Panc1 (cell line): ENCODE measurements at regions not wholly inside any gene's neighbourhood (a gene's known extent, or its start where the extent isn't known, plus 50 kb on each side); places are given as distances from the start of the nearest gene placed in this dataset.

Experiments
- ATAC-seq: fragments of 200-7000 bp; cut with Tn5 transposase; 2 replicates; pipeline ENCODE4 v1.9.1; 2020; ENCODE audit warnings: mild to moderate bottlenecking, moderate library complexity
- BruUV-seq: library from RNA; stranded (reverse); fragments of 400-500 nt; replicated peaks from 2 replicates; lab custom pipeline; 2021; lab: Mats Ljungman, UMichigan
- CTCF ChIA-PET: fragments of 300-600 bp; sonication (Branson Sonifier 250); formaldehyde crosslinking; loops from one replicate; lab custom pipeline; 2022; ENCODE audit warnings: antibody characterized with exemption; lab: Charles Lee
- POLR2A ChIA-PET: fragments of 300-600 bp; sonication (Branson Sonifier 250); formaldehyde crosslinking; loops from one replicate; lab custom pipeline; 2022; ENCODE audit warnings: antibody characterized with exemption; lab: Charles Lee
- DNase-seq: peaks from one replicate; pipeline ENCODE4 v3.0.0-alpha.2; 2010; ENCODE audit warnings: low read depth, low spot score
- H3K27ac ChIP-seq: 2 replicates; pipeline ENCODE4 v1.5.1; 2011; ENCODE audit warnings: mild to moderate bottlenecking, low read length, inconsistent platforms
- H3K27me3 ChIP-seq: fragments of 200-500 bp; sonication (Bioruptor generic); 2 replicates; pipeline ENCODE4 v1.6.0; 2014; ENCODE audit warnings: low read length, inconsistent platforms; ENCODE audit not compliant: control insufficient read depth, insufficient read depth
- H3K36me3 ChIP-seq: fragments of 200-500 bp; sonication (Bioruptor generic); 2 replicates; pipeline ENCODE4 v1.5.1; 2014; ENCODE audit warnings: inconsistent platforms, mild to moderate bottlenecking, low read length, moderate library complexity; ENCODE audit not compliant: control insufficient read depth, insufficient read depth
- H3K4me1 ChIP-seq: 2 replicates; pipeline ENCODE4 v1.5.1; 2011; ENCODE audit warnings: inconsistent platforms, mild to moderate bottlenecking, low read length, moderate library complexity; ENCODE audit not compliant: control insufficient read depth, insufficient read depth
- H3K4me3 ChIP-seq, 2 experiments: 2 replicates each; pipeline ENCODE4 v1.5.1; 2011 to 2012; ENCODE audit warnings: low read depth in 2 of 2, low read length in 2 of 2, mild to moderate bottlenecking in 2 of 2, inconsistent platforms in 1 of 2, moderate library complexity in 1 of 2
- H3K9me3 ChIP-seq: fragments of 200-500 bp; sonication (Bioruptor generic); 2 replicates; pipeline ENCODE4 v1.5.1; 2014; ENCODE audit warnings: low read depth, mild to moderate bottlenecking, inconsistent platforms, low read length, moderate library complexity; ENCODE audit not compliant: control insufficient read depth, insufficient read depth
- POLR2AphosphoS5 ChIP-seq: IDR thresholded peaks from 2 replicates; pipeline ENCODE4 v1.6.1; 2012; ENCODE audit warnings: mild to moderate bottlenecking, low read depth, low read length, moderate library complexity
- SIN3A ChIP-seq: IDR thresholded peaks from 2 replicates; pipeline ENCODE4 v1.6.1; 2012; ENCODE audit warnings: low read depth, mild to moderate bottlenecking, low read length, moderate library complexity, borderline replicate concordance; ENCODE audit not compliant: insufficient read depth
- TCF7L2 ChIP-seq: IDR thresholded peaks from 2 replicates; pipeline ENCODE4 v1.6.1; 2011; ENCODE audit warnings: mild to moderate bottlenecking, low read depth, low read length, inconsistent platforms
- in situ Hi-C: cut with HindIII; loops from 2 replicates; pipeline ENCODE4 v1.10.0; 2016; ENCODE audit warnings: low sequenced_read_pairs, low pct_unique_long_range_greater_than_20kb
- intact Hi-C: fragments of 100-400 bp; cut with micrococcal nuclease; formaldehyde crosslinking; loops from one replicate; pipeline ENCODE4 v1.10.0; 2022; ENCODE audit not compliant: unreplicated experiment
- TF ChIP-seq, protein P1 (sequence below): fragments of 450-650 bp; IDR thresholded peaks from 2 replicates; pipeline ENCODE4 v1.5.1; 2017; ENCODE audit warnings: mild to moderate bottlenecking
- TF ChIP-seq, protein P2 (sequence below), 2 experiments: IDR thresholded peaks; 2 replicates each; pipeline ENCODE4 v1.6.1; 2011 to 2012; ENCODE audit warnings: low read depth in 2 of 2, control low read depth in 1 of 2, low read length in 1 of 2, mild to moderate bottlenecking in 1 of 2, moderate library complexity in 1 of 2; ENCODE audit not compliant: insufficient read depth in 1 of 2

- POLR2A ChIA-PET, result no interaction called here
- intact Hi-C loops, result no loop called here
Measured at GRCh38 chr11:96506041-96506440, 116.2 kb downstream of the JRKL start.

GRCh38 chr11:96506953-96507354 is 117.1 kb downstream of the JRKL start:
- Histone ChIP-seq H3K27ac (no peak overlapping the region), H3K27me3 (0 out of 2 replicates have a peak, but pooled peaks cover 4% of the 10 kb centered on the region), H3K9me3 (no peaks in the 10 kb centered on the region), H3K36me3 (no peaks in the 10 kb centered on the region), H3K4me3 (no peak overlapping the region), H3K4me1 (no peaks in the 10 kb centered on the region)
- POLR2A ChIA-PET, result no interaction called here
- TF ChIP-seq, protein P1, sequence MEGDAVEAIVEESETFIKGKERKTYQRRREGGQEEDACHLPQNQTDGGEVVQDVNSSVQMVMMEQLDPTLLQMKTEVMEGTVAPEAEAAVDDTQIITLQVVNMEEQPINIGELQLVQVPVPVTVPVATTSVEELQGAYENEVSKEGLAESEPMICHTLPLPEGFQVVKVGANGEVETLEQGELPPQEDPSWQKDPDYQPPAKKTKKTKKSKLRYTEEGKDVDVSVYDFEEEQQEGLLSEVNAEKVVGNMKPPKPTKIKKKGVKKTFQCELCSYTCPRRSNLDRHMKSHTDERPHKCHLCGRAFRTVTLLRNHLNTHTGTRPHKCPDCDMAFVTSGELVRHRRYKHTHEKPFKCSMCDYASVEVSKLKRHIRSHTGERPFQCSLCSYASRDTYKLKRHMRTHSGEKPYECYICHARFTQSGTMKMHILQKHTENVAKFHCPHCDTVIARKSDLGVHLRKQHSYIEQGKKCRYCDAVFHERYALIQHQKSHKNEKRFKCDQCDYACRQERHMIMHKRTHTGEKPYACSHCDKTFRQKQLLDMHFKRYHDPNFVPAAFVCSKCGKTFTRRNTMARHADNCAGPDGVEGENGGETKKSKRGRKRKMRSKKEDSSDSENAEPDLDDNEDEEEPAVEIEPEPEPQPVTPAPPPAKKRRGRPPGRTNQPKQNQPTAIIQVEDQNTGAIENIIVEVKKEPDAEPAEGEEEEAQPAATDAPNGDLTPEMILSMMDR, result no peak
- TF ChIP-seq POLR2AphosphoS5 (no peak), TCF7L2 (no peak), SIN3A (no peak)
- TF ChIP-seq, protein P2, sequence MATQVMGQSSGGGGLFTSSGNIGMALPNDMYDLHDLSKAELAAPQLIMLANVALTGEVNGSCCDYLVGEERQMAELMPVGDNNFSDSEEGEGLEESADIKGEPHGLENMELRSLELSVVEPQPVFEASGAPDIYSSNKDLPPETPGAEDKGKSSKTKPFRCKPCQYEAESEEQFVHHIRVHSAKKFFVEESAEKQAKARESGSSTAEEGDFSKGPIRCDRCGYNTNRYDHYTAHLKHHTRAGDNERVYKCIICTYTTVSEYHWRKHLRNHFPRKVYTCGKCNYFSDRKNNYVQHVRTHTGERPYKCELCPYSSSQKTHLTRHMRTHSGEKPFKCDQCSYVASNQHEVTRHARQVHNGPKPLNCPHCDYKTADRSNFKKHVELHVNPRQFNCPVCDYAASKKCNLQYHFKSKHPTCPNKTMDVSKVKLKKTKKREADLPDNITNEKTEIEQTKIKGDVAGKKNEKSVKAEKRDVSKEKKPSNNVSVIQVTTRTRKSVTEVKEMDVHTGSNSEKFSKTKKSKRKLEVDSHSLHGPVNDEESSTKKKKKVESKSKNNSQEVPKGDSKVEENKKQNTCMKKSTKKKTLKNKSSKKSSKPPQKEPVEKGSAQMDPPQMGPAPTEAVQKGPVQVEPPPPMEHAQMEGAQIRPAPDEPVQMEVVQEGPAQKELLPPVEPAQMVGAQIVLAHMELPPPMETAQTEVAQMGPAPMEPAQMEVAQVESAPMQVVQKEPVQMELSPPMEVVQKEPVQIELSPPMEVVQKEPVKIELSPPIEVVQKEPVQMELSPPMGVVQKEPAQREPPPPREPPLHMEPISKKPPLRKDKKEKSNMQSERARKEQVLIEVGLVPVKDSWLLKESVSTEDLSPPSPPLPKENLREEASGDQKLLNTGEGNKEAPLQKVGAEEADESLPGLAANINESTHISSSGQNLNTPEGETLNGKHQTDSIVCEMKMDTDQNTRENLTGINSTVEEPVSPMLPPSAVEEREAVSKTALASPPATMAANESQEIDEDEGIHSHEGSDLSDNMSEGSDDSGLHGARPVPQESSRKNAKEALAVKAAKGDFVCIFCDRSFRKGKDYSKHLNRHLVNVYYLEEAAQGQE (IDR thresholded peaks at IDR 0.05; ENCODE audit: insufficient read depth in 1 of 2, low read depth in 2 of 2, low read length in 1 of 2), result no peak
- DNase-seq (no peak), ATAC-seq (no peak)
- in situ Hi-C loops, result no loop called here
- BruUV-seq, result no TSS peak
- intact Hi-C loops, result no loop called here
- CTCF ChIA-PET, result no interaction called here

More at GRCh38 chr11:96506041-96506440, 116.2 kb downstream of the JRKL start:
- Histone ChIP-seq H3K36me3 (no peaks in the 10 kb centered on the region), H3K4me1 (no peaks in the 10 kb centered on the region), H3K4me3 (no peak overlapping the region), H3K27me3 (0 out of 2 replicates have a peak, but pooled peaks cover 2% of the 10 kb centered on the region), H3K27ac (no peak overlapping the region), H3K9me3 (no peaks in the 10 kb centered on the region)
- in situ Hi-C loops, result no loop called here
- CTCF ChIA-PET, result no interaction called here
- no peak for ATAC-seq
- no peak for DNase-seq
- BruUV-seq, result no TSS peak
- TF ChIP-seq, protein P2 (IDR thresholded peaks at IDR 0.05; ENCODE audit: insufficient read depth in 1 of 2, low read depth in 2 of 2, low read length in 1 of 2), result no peak
- TF ChIP-seq, protein P1, result no peak
- no peak for TF ChIP-seq TCF7L2
- TF ChIP-seq SIN3A, result no peak
- TF ChIP-seq POLR2AphosphoS5, result no peak
